ENCODE measurements at regions not wholly inside any gene's neighbourhood (a gene's known extent, or its start where the extent isn't known, plus 50 kb on each side); places are given as distances from the start of the nearest gene placed in this dataset.

DNA sequence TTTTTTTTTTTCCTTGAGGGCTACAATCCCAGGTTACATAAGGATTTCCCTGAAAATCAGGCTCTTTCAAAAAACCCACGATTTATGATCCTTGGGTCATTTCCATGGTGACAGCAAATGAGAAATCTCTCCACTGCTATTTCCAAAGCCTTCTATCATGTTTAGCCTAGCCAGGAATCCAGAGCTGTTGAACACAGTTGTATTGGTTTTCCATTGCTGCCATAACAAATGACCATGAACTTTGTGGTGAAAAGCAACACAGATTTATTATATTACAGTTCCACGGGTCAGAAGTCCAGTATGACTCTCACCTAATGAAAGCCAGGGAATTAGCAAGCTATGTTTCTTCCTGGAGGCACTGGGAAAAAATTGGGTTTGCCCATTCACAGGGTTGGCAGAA is 106.6 kb downstream of the MAF start:
- Histone ChIP-seq H2AFZ (no peak overlapping the region), H3K27me3 (ENCODE audit: control insufficient read depth, insufficient read depth, low read length) (no peaks in the 10 kb centered on the region), H3K4me3 (ENCODE audit: low read depth, low read length) (no peak overlapping the region), H3K9ac (no peak overlapping the region), H3K79me2 (no peaks in the 10 kb centered on the region), H3K4me2 (ENCODE audit: low read length) (no peak overlapping the region), H3K4me1 (no peaks in the 10 kb centered on the region), H3K27ac (no peak overlapping the region), H3K9me3 (ENCODE audit: control insufficient read depth, low read length) (no peaks in the 10 kb centered on the region), H3K36me3 (ENCODE audit: control insufficient read depth, insufficient read depth, low read length) (no peaks in the 10 kb centered on the region)
- TF ChIP-seq, protein P1, sequence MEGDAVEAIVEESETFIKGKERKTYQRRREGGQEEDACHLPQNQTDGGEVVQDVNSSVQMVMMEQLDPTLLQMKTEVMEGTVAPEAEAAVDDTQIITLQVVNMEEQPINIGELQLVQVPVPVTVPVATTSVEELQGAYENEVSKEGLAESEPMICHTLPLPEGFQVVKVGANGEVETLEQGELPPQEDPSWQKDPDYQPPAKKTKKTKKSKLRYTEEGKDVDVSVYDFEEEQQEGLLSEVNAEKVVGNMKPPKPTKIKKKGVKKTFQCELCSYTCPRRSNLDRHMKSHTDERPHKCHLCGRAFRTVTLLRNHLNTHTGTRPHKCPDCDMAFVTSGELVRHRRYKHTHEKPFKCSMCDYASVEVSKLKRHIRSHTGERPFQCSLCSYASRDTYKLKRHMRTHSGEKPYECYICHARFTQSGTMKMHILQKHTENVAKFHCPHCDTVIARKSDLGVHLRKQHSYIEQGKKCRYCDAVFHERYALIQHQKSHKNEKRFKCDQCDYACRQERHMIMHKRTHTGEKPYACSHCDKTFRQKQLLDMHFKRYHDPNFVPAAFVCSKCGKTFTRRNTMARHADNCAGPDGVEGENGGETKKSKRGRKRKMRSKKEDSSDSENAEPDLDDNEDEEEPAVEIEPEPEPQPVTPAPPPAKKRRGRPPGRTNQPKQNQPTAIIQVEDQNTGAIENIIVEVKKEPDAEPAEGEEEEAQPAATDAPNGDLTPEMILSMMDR (IDR thresholded peaks at IDR 0.05), result no peak

DNA sequence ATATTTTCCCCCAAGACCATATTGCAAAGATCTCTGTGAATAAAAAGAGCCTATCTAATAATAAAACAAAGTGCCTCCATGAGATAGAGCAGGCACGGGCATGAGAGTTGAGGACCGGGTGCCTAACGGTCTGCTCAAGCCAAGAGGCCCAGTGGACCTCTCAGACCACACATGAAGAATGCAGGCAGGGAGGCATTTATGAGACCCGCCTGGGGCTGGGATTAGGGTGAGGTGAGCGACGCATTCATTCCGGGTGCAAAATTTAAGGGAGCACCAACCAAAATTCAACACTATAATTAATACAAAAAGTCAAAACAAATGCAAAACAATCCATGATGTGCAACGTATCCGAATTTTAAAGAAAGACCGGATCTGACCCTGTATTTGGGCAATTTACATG is 108.5 kb downstream of the MAF start:
- H3K9me3 ChIP-seq (ENCODE audit: control insufficient read depth, low read length), result no peaks in the 10 kb centered on the region
- no peaks in the 10 kb centered on the region for H3K79me2 ChIP-seq
- H3K36me3 ChIP-seq (ENCODE audit: control insufficient read depth, insufficient read depth, low read length), result no peaks in the 10 kb centered on the region
- no peaks in the 10 kb centered on the region for H3K4me1 ChIP-seq
- H3K4me2 ChIP-seq (ENCODE audit: low read length), result no peak overlapping the region
- H3K4me3 ChIP-seq (ENCODE audit: low read depth, low read length), result no peak overlapping the region
- no peak overlapping the region for H3K27ac ChIP-seq
- H2AFZ ChIP-seq, result no peak overlapping the region
- TF ChIP-seq, protein P1 (IDR thresholded peaks at IDR 0.05), result no peak
- no peaks in the 10 kb centered on the region for H3K27me3 ChIP-seq (ENCODE audit: control insufficient read depth, insufficient read depth, low read length)
- no peak overlapping the region for H3K9ac ChIP-seq

DNA sequence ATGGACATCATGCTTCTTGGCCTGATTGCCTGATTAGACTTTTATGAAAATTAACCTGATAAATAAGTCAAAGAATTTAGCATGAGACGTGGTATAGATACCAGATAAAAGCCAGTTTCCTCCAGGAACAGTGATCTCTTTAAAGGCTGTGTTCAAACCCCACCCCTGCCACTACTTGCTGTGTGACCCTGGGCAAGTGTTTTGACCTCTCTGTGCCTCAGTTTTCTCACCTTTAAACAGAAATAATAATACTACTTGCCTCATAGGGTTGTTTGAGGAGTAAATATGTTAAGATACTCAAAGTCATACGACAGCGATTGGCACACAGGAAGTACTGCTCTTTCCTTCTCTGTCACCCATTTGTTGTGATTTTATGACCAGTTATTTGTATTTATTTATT is 115.5 kb downstream of the MAF start:
- Histone ChIP-seq H3K27ac (no peak overlapping the region), H2AFZ (no peak overlapping the region), H3K79me2 (no peaks in the 10 kb centered on the region), H3K9ac (no peak overlapping the region), H3K27me3 (ENCODE audit: control insufficient read depth, insufficient read depth, low read length) (no peaks in the 10 kb centered on the region), H3K4me2 (ENCODE audit: low read length) (no peak overlapping the region), H3K4me1 (peaks cover 3% of the 10 kb centered on the region), H3K9me3 (ENCODE audit: control insufficient read depth, low read length) (no peaks in the 10 kb centered on the region), H3K4me3 (ENCODE audit: low read depth, low read length) (no peak overlapping the region), H3K36me3 (ENCODE audit: control insufficient read depth, insufficient read depth, low read length) (no peaks in the 10 kb centered on the region)
- TF ChIP-seq, protein P1 (IDR thresholded peaks at IDR 0.05), result no peak

DNA sequence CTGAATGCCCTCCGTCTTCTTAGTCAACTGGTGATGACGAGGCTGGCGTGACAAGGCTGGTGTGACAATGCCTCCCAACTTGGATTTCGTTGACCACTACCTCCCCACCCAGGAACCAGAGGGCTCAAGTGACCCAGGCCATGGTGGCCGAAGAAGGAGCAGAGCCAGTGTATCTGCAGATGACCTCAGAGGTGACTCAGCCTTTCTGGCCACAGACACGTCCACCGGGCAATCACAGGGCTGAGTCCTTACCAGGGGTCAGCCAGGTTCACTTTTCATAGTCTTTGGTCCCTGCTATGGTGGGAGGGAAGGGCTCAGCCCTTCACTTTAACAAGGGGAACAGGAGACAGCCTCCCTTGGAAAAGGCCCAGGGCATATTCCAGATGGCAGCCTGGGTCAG is 116.3 kb downstream of the MAF start:
- TF ChIP-seq, protein P1 (IDR thresholded peaks at IDR 0.05), result no peak
- no peak overlapping the region for H2AFZ ChIP-seq
- no peak overlapping the region for H3K27ac ChIP-seq
- no peaks in the 10 kb centered on the region for H3K79me2 ChIP-seq
- no peaks in the 10 kb centered on the region for H3K27me3 ChIP-seq (ENCODE audit: control insufficient read depth, insufficient read depth, low read length)
- H3K36me3 ChIP-seq (ENCODE audit: control insufficient read depth, insufficient read depth, low read length), result no peaks in the 10 kb centered on the region
- H3K4me2 ChIP-seq (ENCODE audit: low read length), result no peak overlapping the region
- no peaks in the 10 kb centered on the region for H3K9me3 ChIP-seq (ENCODE audit: control insufficient read depth, low read length)
- no peak overlapping the region for H3K9ac ChIP-seq
- H3K4me3 ChIP-seq (ENCODE audit: low read depth, low read length), result no peak overlapping the region
- H3K4me1 ChIP-seq, result peaks cover 3% of the 10 kb centered on the region

DNA sequence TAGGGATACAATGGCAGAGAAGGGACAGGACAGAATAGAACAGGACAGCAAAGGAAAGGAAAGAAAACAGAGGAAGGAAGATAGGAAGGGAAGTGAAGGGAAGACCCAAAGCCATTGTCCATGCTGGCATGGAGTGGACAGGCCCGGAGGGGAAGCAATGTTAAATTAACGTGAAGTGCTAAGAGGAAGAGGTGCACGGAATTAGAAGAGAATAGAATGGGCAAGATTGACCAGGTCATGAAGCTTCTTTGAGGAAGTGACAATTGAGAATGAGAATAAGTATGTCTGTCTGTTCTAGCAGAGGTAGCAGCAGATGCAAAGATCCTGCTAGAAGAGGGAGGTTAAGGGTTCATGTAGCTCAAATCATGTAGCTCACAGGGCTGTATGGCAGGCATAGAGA is 117.2 kb downstream of the MAF start:
- Histone ChIP-seq H3K4me2 (ENCODE audit: low read length) (no peak overlapping the region), H3K4me3 (ENCODE audit: low read depth, low read length) (no peak overlapping the region), H2AFZ (no peak overlapping the region), H3K79me2 (no peaks in the 10 kb centered on the region), H3K27ac (no peak overlapping the region), H3K27me3 (ENCODE audit: control insufficient read depth, insufficient read depth, low read length) (no peaks in the 10 kb centered on the region), H3K9ac (no peak overlapping the region), H3K4me1 (peaks cover 3% of the 10 kb centered on the region), H3K36me3 (ENCODE audit: control insufficient read depth, insufficient read depth, low read length) (no peaks in the 10 kb centered on the region), H3K9me3 (ENCODE audit: control insufficient read depth, low read length) (no peaks in the 10 kb centered on the region)
- TF ChIP-seq, protein P1 (IDR thresholded peaks at IDR 0.05), result no peak
